H1 (cell line): ENCODE measurements at regions not wholly inside any gene's neighbourhood (a gene's known extent, or its start where the extent isn't known, plus 50 kb on each side); places are given as distances from the start of the nearest gene placed in this dataset.

Source experiments
- CTCF ChIA-PET: fragments of 300-600 bp; sonication (Branson Sonifier 250); formaldehyde crosslinking; loops from one replicate; lab custom pipeline; 2021; ENCODE audit not compliant: partially characterized antibody; lab: Charles Lee
- POLR2A ChIA-PET: fragments of 300-600 bp; sonication (Branson Sonifier 250); formaldehyde crosslinking; loops from one replicate; lab custom pipeline; 2021; ENCODE audit warnings: inconsistent platforms; ENCODE audit not compliant: partially characterized antibody; lab: Charles Lee
- DNase-seq, 2 experiments: peaks; one replicate each; pipeline versions ENCODE4 v3.0.0 to v3.0.0-alpha.2; 2010 to 2022; ENCODE audit warnings: low spot score in 2 of 2, low read depth in 1 of 2, mixed read lengths in 1 of 2
- FAIRE-seq: peaks from 2 replicates; lab custom pipeline; 2011; peaks lifted over from hg19 to GRCh38; lab: Jason Lieb, UNC
- H2AFZ ChIP-seq: 2 replicates; pipeline ENCODE4 v1.8.1; 2012; ENCODE audit warnings: low read length, inconsistent platforms
- H2AK5ac ChIP-seq: 2 replicates; pipeline ENCODE4 v1.6.1; 2013; ENCODE audit warnings: low read depth, low read length
- H2BK120ac ChIP-seq: replicated peaks from 2 replicates; pipeline ENCODE3; 2013; ENCODE audit warnings: low read depth, low read length, inconsistent platforms
- H2BK12ac ChIP-seq: 2 replicates; pipeline ENCODE4 v1.6.1; 2013; ENCODE audit warnings: low read depth, low read length
- H2BK15ac ChIP-seq: 2 replicates; pipeline ENCODE4 v1.6.1; 2013; ENCODE audit warnings: low read length
- H2BK20ac ChIP-seq: 2 replicates; pipeline ENCODE4 v1.6.1; 2013; ENCODE audit warnings: low read length
- H2BK5ac ChIP-seq: 2 replicates; pipeline ENCODE4 v1.6.1; 2013; ENCODE audit warnings: low read depth, low read length
- H3K14ac ChIP-seq: 2 replicates; pipeline ENCODE4 v1.6.1; 2013; ENCODE audit warnings: inconsistent platforms; ENCODE audit not compliant: insufficient read length
- H3K18ac ChIP-seq: 2 replicates; pipeline ENCODE4 v1.6.1; 2013; ENCODE audit warnings: low read length; ENCODE audit errors: extremely low read depth
- H3K23ac ChIP-seq: 2 replicates; pipeline ENCODE4 v1.6.1; 2013; ENCODE audit warnings: inconsistent platforms; ENCODE audit not compliant: insufficient read length
- H3K23me2 ChIP-seq: 2 replicates; pipeline ENCODE4 v1.6.1; 2013; ENCODE audit warnings: low read depth, low read length
- H3K27ac ChIP-seq: 2 replicates; pipeline ENCODE4 v1.6.1; 2011; ENCODE audit warnings: low read depth, low read length, inconsistent platforms
- H3K27me3 ChIP-seq, 4 experiments: replicated peaks in 1 of 4; 1 replicate in 1 of 4; 2 replicates in 3 of 4; pipeline versions ENCODE4 v1.6.1 to v1.8.1; 2011 to 2013; ENCODE audit warnings: low read length in 3 of 4, mild to moderate bottlenecking in 3 of 4, inconsistent platforms in 2 of 4, mixed read lengths in 2 of 4, moderate library complexity in 1 of 4; ENCODE audit not compliant: control insufficient read depth in 3 of 4, insufficient read depth in 3 of 4; ENCODE audit errors: extremely low read depth in 1 of 4
- H3K36me3 ChIP-seq, 4 experiments: 2 replicates each; pipeline versions ENCODE4 v1.6.1 to v1.8.1; 2011 to 2013; ENCODE audit warnings: mild to moderate bottlenecking in 4 of 4, low read length in 3 of 4, moderate library complexity in 2 of 4, control low read depth in 1 of 4, inconsistent platforms in 1 of 4; ENCODE audit not compliant: insufficient read depth in 4 of 4, control insufficient read depth in 2 of 4
- H3K4ac ChIP-seq: replicated peaks from 2 replicates; pipeline ENCODE3; 2013; ENCODE audit warnings: low read length, low read depth, mixed read lengths, inconsistent platforms; ENCODE audit not compliant: insufficient read length
- H3K4me1 ChIP-seq, 4 experiments: replicated peaks in 1 of 4; 1 replicate in 1 of 4; 2 replicates in 3 of 4; pipeline versions ENCODE4 v1.6.1 to v1.8.1; 2011 to 2013; ENCODE audit warnings: low read length in 3 of 4, inconsistent platforms in 2 of 4, mixed read lengths in 1 of 4; ENCODE audit not compliant: insufficient read depth in 4 of 4, control insufficient read depth in 3 of 4
- H3K4me2 ChIP-seq, 2 experiments: 2 replicates each; pipeline versions ENCODE4 v1.6.1 to v1.8.1; 2011 to 2013; ENCODE audit warnings: low read depth in 2 of 2, low read length in 2 of 2, control low read depth in 1 of 2, inconsistent platforms in 1 of 2, mild to moderate bottlenecking in 1 of 2; ENCODE audit not compliant: insufficient read depth in 1 of 2
- H3K4me3 ChIP-seq, 4 experiments: fragments of 200-600, 300-600 bp in 1 of 4; sonication (generic), shearing (Covaris generic), sonication (Bioruptor Twin) in 1 of 4; 2 replicates each; pipeline versions ENCODE4 v1.5.1 to v1.8.1; 2011 to 2016; ENCODE audit warnings: low read length in 4 of 4, low read depth in 3 of 4, control low read depth in 2 of 4, inconsistent platforms in 2 of 4, mild to moderate bottlenecking in 2 of 4, mixed read lengths in 1 of 4, moderate library complexity in 1 of 4; ENCODE audit not compliant: insufficient read depth in 2 of 4; ENCODE audit errors: extremely low read depth in 1 of 4
- H3K56ac ChIP-seq: replicated peaks from 2 replicates; pipeline ENCODE3; 2013; ENCODE audit warnings: low read depth, mild to moderate bottlenecking, mixed read lengths, low read length, inconsistent platforms; ENCODE audit not compliant: insufficient read length
- H3K79me1 ChIP-seq: 2 replicates; pipeline ENCODE4 v1.6.1; 2013; ENCODE audit warnings: low read depth, low read length, control low read depth
- H3K79me2 ChIP-seq, 2 experiments: 2 replicates each; pipeline versions ENCODE4 v1.6.1 to v1.8.1; 2012 to 2013; ENCODE audit warnings: low read length in 2 of 2, mild to moderate bottlenecking in 2 of 2, inconsistent platforms in 1 of 2; ENCODE audit not compliant: insufficient read depth in 2 of 2, control insufficient read depth in 1 of 2
- H3K9ac ChIP-seq, 4 experiments: replicated peaks in 1 of 4; 1 replicate in 1 of 4; 2 replicates in 3 of 4; pipeline versions ENCODE4 v1.6.1 to v1.8.1; 2011 to 2013; ENCODE audit warnings: low read depth in 3 of 4, low read length in 3 of 4, control low read depth in 2 of 4, mild to moderate bottlenecking in 2 of 4, moderate library complexity in 2 of 4, inconsistent platforms in 1 of 4; ENCODE audit errors: extremely low read depth in 1 of 4
- H3K9me3 ChIP-seq, 2 experiments: 2 replicates each; pipeline versions ENCODE4 v1.6.1 to v1.8.1; 2012 to 2013; ENCODE audit warnings: mild to moderate bottlenecking in 2 of 2, moderate library complexity in 2 of 2, control low read depth in 1 of 2, inconsistent platforms in 1 of 2, low read depth in 1 of 2, low read length in 1 of 2, mixed read lengths in 1 of 2; ENCODE audit not compliant: insufficient read depth in 2 of 2
- H4K20me1 ChIP-seq, 2 experiments: replicated peaks in 1 of 2; 2 replicates each; pipeline versions ENCODE3 to v1.8.1; 2011 to 2013; ENCODE audit warnings: inconsistent platforms in 2 of 2, low read length in 2 of 2, mild to moderate bottlenecking in 1 of 2; ENCODE audit not compliant: insufficient read depth in 2 of 2, control insufficient read depth in 1 of 2
- H4K5ac ChIP-seq: 2 replicates; pipeline ENCODE4 v1.6.1; 2013; ENCODE audit warnings: low read length, low read depth, mixed read lengths, inconsistent platforms; ENCODE audit not compliant: insufficient read length
- H4K8ac ChIP-seq: 2 replicates; pipeline ENCODE4 v1.8.0; 2013; ENCODE audit warnings: mild to moderate bottlenecking, moderate library complexity, low read length, inconsistent platforms; ENCODE audit not compliant: insufficient read depth; ENCODE audit errors: extremely low read depth
- H4K91ac ChIP-seq: replicated peaks from 2 replicates; pipeline ENCODE3; 2013; ENCODE audit warnings: low read length, mixed read lengths, inconsistent platforms; ENCODE audit not compliant: insufficient read length
- ASH2L ChIP-seq: fragments of 200-600, 300-600 bp; sonication (generic); IDR thresholded peaks from one replicate; pipeline ENCODE4 v1.7.1; 2017; ENCODE audit warnings: low read length
- BRCA1 ChIP-seq: IDR thresholded peaks from 2 replicates; pipeline ENCODE4 v1.6.1; 2012; ENCODE audit warnings: low read depth, low read length, improper control_type of control experiment
- CHD1 ChIP-seq: IDR thresholded peaks from 2 replicates; pipeline ENCODE4 v1.6.1; 2012; ENCODE audit warnings: low read depth, low read length, improper control_type of control experiment
- CREB1 ChIP-seq: IDR thresholded peaks from 2 replicates; pipeline ENCODE4 v1.6.1; 2012; ENCODE audit warnings: inconsistent platforms
- FOSL1 ChIP-seq: IDR thresholded peaks from 2 replicates; pipeline ENCODE4 v1.6.1; 2011; ENCODE audit warnings: mild to moderate bottlenecking, low read depth, low read length, moderate library complexity; ENCODE audit not compliant: insufficient read depth
- JUN ChIP-seq: IDR thresholded peaks from 2 replicates; pipeline ENCODE4 v1.6.1; 2011; ENCODE audit warnings: low read depth, mild to moderate bottlenecking, improper control_type of control experiment, low read length
- JUND ChIP-seq: IDR thresholded peaks from 2 replicates; pipeline ENCODE4 v1.6.1; 2011; ENCODE audit warnings: mild to moderate bottlenecking, improper control_type of control experiment, low read length
- KDM1A ChIP-seq: fragments of 200-600, 300-600 bp; sonication (generic); IDR thresholded peaks from 2 replicates; pipeline ENCODE4 v1.7.1; 2016; ENCODE audit warnings: mild to moderate bottlenecking, low read length, borderline replicate concordance
- KDM4A ChIP-seq: IDR thresholded peaks from one replicate; pipeline ENCODE4 v1.7.1; 2012; ENCODE audit warnings: low read depth, mild to moderate bottlenecking, moderate library complexity, low read length, inconsistent platforms; ENCODE audit not compliant: severe bottlenecking
- POLR2A ChIP-seq, 2 experiments: IDR thresholded peaks; 1 replicate in 1 of 2; 2 replicates in 1 of 2; pipeline ENCODE4 v1.6.1; 2011; ENCODE audit warnings: low read depth in 2 of 2, low read length in 2 of 2, mild to moderate bottlenecking in 2 of 2; ENCODE audit errors: control extremely low read depth in 1 of 2
- POU5F1 ChIP-seq: IDR thresholded peaks from 2 replicates; pipeline ENCODE4 v1.6.1; 2011; ENCODE audit warnings: low read depth, mild to moderate bottlenecking, low read length, moderate library complexity
- RXRA ChIP-seq: IDR thresholded peaks from 2 replicates; pipeline ENCODE4 v1.6.1; 2011; ENCODE audit warnings: low read depth, mild to moderate bottlenecking, low read length, moderate library complexity; ENCODE audit not compliant: insufficient read depth
- YY1 ChIP-seq: IDR thresholded peaks from 2 replicates; pipeline ENCODE4 v1.6.1; 2011; ENCODE audit warnings: low read depth, mild to moderate bottlenecking, low read length
- WGBS, 2 experiments: shearing (Covaris generic) in 1 of 2; methylation state at CpG; one replicate each; pipeline versions ENCODE4 v1.1.6 to v1.1.7; 2013 to 2015; ENCODE audit warnings: low lambda C conversion rate in 2 of 2, mixed read lengths in 2 of 2, inconsistent platforms in 1 of 2, low coverage in 1 of 2, missing lambda C conversion rate in 1 of 2; ENCODE audit not compliant: insufficient replicate concordance in 2 of 2, insufficient coverage in 1 of 2, insufficient read length in 1 of 2; ENCODE audit errors: extremely low coverage in 1 of 2, missing lambda C conversion rate in 1 of 2; 5-methylcytosine and 5-hydroxymethylcytosine counted together

DNA sequence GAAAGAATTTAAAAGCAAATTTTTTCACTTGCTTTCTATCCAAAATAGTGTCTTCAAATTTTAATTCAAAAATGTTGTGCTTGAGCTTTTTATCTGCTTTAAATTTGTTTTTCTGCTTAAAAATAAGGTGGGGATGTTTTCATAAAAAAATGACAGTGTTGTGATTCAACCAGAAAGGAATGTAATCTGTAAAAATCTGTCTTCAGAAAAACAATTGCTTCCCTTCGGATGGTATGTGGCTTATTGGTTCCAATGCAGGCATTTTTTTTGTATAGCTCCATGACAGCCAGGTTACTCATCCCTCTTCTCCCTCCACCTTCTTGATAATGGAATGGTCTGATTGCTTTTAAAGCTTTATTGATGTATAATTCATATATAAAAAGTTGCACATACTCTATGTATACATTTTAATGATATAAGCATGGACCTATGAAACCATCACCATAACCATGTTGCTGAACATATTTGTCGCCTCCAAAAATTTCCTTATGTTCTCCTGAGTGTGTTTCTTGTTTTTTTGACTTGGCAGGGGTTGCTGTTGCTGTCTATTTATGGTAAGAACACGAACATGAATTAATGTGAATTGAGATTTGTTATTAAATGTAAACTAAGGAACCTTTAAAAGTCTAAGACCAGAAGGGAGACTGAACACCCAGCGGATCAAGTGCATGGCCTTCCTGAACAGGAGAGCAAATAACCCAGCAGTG lies 363.7 kb upstream of the SPHKAP start:
- Histone ChIP-seq H2BK12ac (no peak overlapping the region), H3K27me3 (no peaks in the 10 kb centered on the region), H3K9me3 (peaks cover 0 to 3% of the 10 kb centered on the region in 2 experiments; a peak in 1 of 4 replicates), H3K18ac (no peak overlapping the region), H3K27ac (no peak overlapping the region), H2BK20ac (no peak overlapping the region), H3K4me1 (no peaks in the 10 kb centered on the region), H3K23ac (no peak overlapping the region), H3K4me2 (no peak overlapping the region), H2BK120ac (no peak overlapping the region), H3K4ac (no peak overlapping the region), H2BK5ac (no peak overlapping the region), H4K5ac (no peak overlapping the region), H3K79me2 (no peaks in the 10 kb centered on the region), H4K20me1 (no peaks in the 10 kb centered on the region), H3K9ac (no peak overlapping the region), H3K56ac (no peak overlapping the region), H2AK5ac (no peak overlapping the region), H2AFZ (0 out of 2 replicates have a peak overlapping the region, but pooled peaks have one; percentile 6), H4K91ac (no peak overlapping the region), H3K14ac (no peak overlapping the region), H2BK15ac (no peak overlapping the region), H3K23me2 (no peaks in the 10 kb centered on the region; the same call in 1 of the 2 replicates), H3K36me3 (no peaks in the 10 kb centered on the region), H3K4me3 (no peak overlapping the region), H3K79me1 (no peaks in the 10 kb centered on the region), H4K8ac (no peak overlapping the region)
- ChIA-PET CTCF (interaction anchor here (1.1 kb wide), 1 partner anchor 34 kb away, joined by 3 read pairs; no protein-coding TSS in a partner anchor), POLR2A (no interaction called here)
- FAIRE-seq: no peak
- DNase-seq: no peak
- TF ChIP-seq BRCA1 (no peak), JUN (no peak), CHD1 (no peak), KDM1A (no peak), RXRA (no peak), YY1 (no peak), CREB1 (no peak), ASH2L (no peak), JUND (no peak), POU5F1 (no peak), FOSL1 (no peak), POLR2A (IDR thresholded peaks at IDR 0.05; ENCODE audit: control extremely low read depth in 1 of 2, low read depth in 2 of 2, low read length in 2 of 2) (no peak), KDM4A (no peak)
- WGBS, 2 experiments: 76% methylated on average over 4 of the region's 4 CpGs; no CpG with 5 or more reads in 1 of the 2 experiments
